ENCODE measurements at regions not wholly inside any gene's neighbourhood (a gene's known extent, or its start where the extent isn't known, plus 50 kb on each side); places are given as distances from the start of the nearest gene placed in this dataset.

- TF ChIP-seq POLR2A (IDR thresholded peaks at IDR 0.05) = no peak
- TF ChIP-seq, protein P1, sequence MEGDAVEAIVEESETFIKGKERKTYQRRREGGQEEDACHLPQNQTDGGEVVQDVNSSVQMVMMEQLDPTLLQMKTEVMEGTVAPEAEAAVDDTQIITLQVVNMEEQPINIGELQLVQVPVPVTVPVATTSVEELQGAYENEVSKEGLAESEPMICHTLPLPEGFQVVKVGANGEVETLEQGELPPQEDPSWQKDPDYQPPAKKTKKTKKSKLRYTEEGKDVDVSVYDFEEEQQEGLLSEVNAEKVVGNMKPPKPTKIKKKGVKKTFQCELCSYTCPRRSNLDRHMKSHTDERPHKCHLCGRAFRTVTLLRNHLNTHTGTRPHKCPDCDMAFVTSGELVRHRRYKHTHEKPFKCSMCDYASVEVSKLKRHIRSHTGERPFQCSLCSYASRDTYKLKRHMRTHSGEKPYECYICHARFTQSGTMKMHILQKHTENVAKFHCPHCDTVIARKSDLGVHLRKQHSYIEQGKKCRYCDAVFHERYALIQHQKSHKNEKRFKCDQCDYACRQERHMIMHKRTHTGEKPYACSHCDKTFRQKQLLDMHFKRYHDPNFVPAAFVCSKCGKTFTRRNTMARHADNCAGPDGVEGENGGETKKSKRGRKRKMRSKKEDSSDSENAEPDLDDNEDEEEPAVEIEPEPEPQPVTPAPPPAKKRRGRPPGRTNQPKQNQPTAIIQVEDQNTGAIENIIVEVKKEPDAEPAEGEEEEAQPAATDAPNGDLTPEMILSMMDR (IDR thresholded peaks at IDR 0.05) = no peak
- H3K4me3 ChIP-seq = no peak overlapping the region
- H3K9me3 ChIP-seq = no peaks in the 10 kb centered on the region
- no peaks in the 10 kb centered on the region for H3K4me1 ChIP-seq
- no peaks in the 10 kb centered on the region for H3K27me3 ChIP-seq
- no peak overlapping the region for H3K27ac ChIP-seq
- no peak for DNase-seq
- H3K36me3 ChIP-seq = no peaks in the 10 kb centered on the region
These were observed 1546.9 kb upstream of the TMEM132C start for GRCh38 chr12:126719912-126720705.

GRCh38 chr12:126726481-126727217, 1540.3 kb upstream of the TMEM132C start:
- Histone ChIP-seq H3K36me3 (no peaks in the 10 kb centered on the region), H3K4me1 (no peaks in the 10 kb centered on the region), H3K27me3 (no peaks in the 10 kb centered on the region)

GRCh38 chr12:126727218-126728075, 1539.5 kb upstream of the TMEM132C start:
- H3K4me3 ChIP-seq = no peak overlapping the region
- TF ChIP-seq, protein P1 (IDR thresholded peaks at IDR 0.05) = no peak
- no peak for TF ChIP-seq POLR2A (IDR thresholded peaks at IDR 0.05)
- H3K9me3 ChIP-seq = peaks cover 0 to 5% (median 0%) of the 10 kb centered on the region in 4 donors
- no peak for DNase-seq
- no peaks in the 10 kb centered on the region for H3K4me1 ChIP-seq
- no peaks in the 10 kb centered on the region for H3K27me3 ChIP-seq
- no peak overlapping the region for H3K27ac ChIP-seq
- no peaks in the 10 kb centered on the region for H3K36me3 ChIP-seq

More at GRCh38 chr12:126726481-126727217, 1540.3 kb upstream of the TMEM132C start:
- no peak for DNase-seq
- H3K27ac ChIP-seq = no peak overlapping the region
- TF ChIP-seq, protein P1 (IDR thresholded peaks at IDR 0.05) = no peak
- TF ChIP-seq POLR2A (IDR thresholded peaks at IDR 0.05) = no peak
- H3K9me3 ChIP-seq = peaks cover 0 to 5% (median 0%) of the 10 kb centered on the region in 4 donors
- H3K4me3 ChIP-seq = no peak overlapping the region

- no peak overlapping the region for H3K4me3 ChIP-seq
- H3K4me1 ChIP-seq = no peaks in the 10 kb centered on the region
- TF ChIP-seq, protein P1 (IDR thresholded peaks at IDR 0.05) = no peak
- TF ChIP-seq POLR2A (IDR thresholded peaks at IDR 0.05) = no peak
- DNase-seq = no peak
- no peaks in the 10 kb centered on the region for H3K27me3 ChIP-seq
- no peak overlapping the region for H3K27ac ChIP-seq
- H3K9me3 ChIP-seq = no peaks in the 10 kb centered on the region
- H3K36me3 ChIP-seq = no peaks in the 10 kb centered on the region
These were observed 1532.7 kb upstream of the TMEM132C start for GRCh38 chr12:126734296-126734695.

GRCh38 chr12:126734710-126735109, 1532.3 kb upstream of the TMEM132C start:
- no peak overlapping the region for H3K27ac ChIP-seq
- TF ChIP-seq POLR2A (IDR thresholded peaks at IDR 0.05) = no peak
- TF ChIP-seq, protein P1 (IDR thresholded peaks at IDR 0.05) = no peak
- H3K27me3 ChIP-seq = no peaks in the 10 kb centered on the region
- no peaks in the 10 kb centered on the region for H3K4me1 ChIP-seq
- H3K36me3 ChIP-seq = no peaks in the 10 kb centered on the region
- H3K9me3 ChIP-seq = no peaks in the 10 kb centered on the region
- DNase-seq = no peak
- H3K4me3 ChIP-seq = no peak overlapping the region
